ENCODE measurements at regions not wholly inside any gene's neighbourhood (a gene's known extent, or its start where the extent isn't known, plus 50 kb on each side); places are given as distances from the start of the nearest gene placed in this dataset.

GRCh38 chr11:31877863-31878262 is 66.7 kb upstream of the PAX6 start (continued):
- TF ChIP-seq, protein P1, sequence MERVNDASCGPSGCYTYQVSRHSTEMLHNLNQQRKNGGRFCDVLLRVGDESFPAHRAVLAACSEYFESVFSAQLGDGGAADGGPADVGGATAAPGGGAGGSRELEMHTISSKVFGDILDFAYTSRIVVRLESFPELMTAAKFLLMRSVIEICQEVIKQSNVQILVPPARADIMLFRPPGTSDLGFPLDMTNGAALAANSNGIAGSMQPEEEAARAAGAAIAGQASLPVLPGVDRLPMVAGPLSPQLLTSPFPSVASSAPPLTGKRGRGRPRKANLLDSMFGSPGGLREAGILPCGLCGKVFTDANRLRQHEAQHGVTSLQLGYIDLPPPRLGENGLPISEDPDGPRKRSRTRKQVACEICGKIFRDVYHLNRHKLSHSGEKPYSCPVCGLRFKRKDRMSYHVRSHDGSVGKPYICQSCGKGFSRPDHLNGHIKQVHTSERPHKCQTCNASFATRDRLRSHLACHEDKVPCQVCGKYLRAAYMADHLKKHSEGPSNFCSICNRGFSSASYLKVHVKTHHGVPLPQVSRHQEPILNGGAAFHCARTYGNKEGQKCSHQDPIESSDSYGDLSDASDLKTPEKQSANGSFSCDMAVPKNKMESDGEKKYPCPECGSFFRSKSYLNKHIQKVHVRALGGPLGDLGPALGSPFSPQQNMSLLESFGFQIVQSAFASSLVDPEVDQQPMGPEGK (CRISPR knock-in tag; IDR thresholded peaks at IDR 0.05; ENCODE audit: borderline replicate concordance) = no peak
- TF ChIP-seq ZFP3 (CRISPR knock-in tag; IDR thresholded peaks at IDR 0.05) (no peak), OSR1 (CRISPR knock-in tag; IDR thresholded peaks at IDR 0.05) (no peak), SNAI2 (CRISPR knock-in tag; IDR thresholded peaks at IDR 0.05) (no peak), RARB (CRISPR knock-in tag; IDR thresholded peaks at IDR 0.05) (no peak), TCF4 (CRISPR knock-in tag; IDR thresholded peaks at IDR 0.05; ENCODE audit: borderline replicate concordance) (no peak)

- no peak for ATAC-seq
Measured at GRCh38 chr11:31877083-31877482, 66.0 kb upstream of the PAX6 start.

DNA sequence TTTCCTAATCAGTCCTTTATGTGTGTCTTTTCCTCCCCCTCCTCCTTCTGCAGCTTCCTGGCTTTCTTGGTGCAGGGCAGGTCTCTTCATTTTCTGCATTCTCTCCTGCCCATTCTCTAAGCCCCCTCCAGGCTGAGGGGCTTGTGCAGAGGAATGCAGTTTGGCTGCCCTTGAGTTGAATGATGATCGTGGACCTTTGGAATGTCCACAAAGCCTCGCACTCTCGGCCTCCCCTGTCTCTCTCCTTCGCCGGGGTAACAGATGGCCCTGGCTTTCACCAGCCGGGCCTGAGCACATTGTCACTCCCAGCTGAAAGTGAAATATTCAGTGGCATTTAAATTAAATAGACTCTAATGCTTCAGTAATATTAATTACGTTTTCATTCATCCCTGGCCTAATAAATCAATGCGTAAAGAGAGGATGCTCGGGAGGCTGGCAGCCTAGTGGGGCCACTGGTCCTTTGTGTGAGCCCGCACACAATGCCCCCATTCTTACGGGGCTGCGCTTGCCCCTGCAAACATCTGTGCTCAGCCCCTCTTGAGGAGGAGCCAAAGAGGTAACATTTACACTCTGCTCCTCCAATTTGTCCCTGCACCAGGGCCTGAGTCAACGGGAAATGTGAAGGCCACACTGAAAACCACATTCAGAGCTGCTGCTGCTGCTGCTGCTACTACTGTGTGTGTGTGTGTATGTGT is 64.9 kb upstream of the PAX6 start:
- TF ChIP-seq ZC3H10 (CRISPR knock-in tag; IDR thresholded peaks at IDR 0.05) (no peak), ZFP30 (CRISPR knock-in tag; IDR thresholded peaks at IDR 0.05) (no peak), ISL1 (CRISPR knock-in tag; IDR thresholded peaks at IDR 0.05) (no peak), ESRRG (CRISPR knock-in tag; IDR thresholded peaks at IDR 0.05) (no peak)
- no peak for ATAC-seq

More at GRCh38 chr11:31877083-31877482, 66.0 kb upstream of the PAX6 start:
- TF ChIP-seq ARNTL (CRISPR knock-in tag; IDR thresholded peaks at IDR 0.05; ENCODE audit: borderline replicate concordance, low read depth) = no peak
- TF ChIP-seq, protein P2, sequence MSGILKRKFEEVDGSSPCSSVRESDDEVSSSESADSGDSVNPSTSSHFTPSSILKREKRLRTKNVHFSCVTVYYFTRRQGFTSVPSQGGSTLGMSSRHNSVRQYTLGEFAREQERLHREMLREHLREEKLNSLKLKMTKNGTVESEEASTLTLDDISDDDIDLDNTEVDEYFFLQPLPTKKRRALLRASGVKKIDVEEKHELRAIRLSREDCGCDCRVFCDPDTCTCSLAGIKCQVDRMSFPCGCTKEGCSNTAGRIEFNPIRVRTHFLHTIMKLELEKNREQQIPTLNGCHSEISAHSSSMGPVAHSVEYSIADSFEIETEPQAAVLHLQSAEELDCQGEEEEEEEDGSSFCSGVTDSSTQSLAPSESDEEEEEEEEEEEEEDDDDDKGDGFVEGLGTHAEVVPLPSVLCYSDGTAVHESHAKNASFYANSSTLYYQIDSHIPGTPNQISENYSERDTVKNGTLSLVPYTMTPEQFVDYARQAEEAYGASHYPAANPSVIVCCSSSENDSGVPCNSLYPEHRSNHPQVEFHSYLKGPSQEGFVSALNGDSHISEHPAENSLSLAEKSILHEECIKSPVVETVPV (CRISPR knock-in tag; IDR thresholded peaks at IDR 0.05) = no peak
- no peak for TF ChIP-seq ZNF70 (CRISPR knock-in tag; IDR thresholded peaks at IDR 0.05)
- no peak for TF ChIP-seq ZNF8 (CRISPR knock-in tag; IDR thresholded peaks at IDR 0.05)
- TF ChIP-seq, protein P1 (CRISPR knock-in tag; IDR thresholded peaks at IDR 0.05; ENCODE audit: borderline replicate concordance) = no peak
- no peak for TF ChIP-seq ZC3H10 (CRISPR knock-in tag; IDR thresholded peaks at IDR 0.05)
- TF ChIP-seq ISL1 (CRISPR knock-in tag; IDR thresholded peaks at IDR 0.05) = no peak
- no peak for TF ChIP-seq POU6F1 (CRISPR knock-in tag; IDR thresholded peaks at IDR 0.05; ENCODE audit: borderline replicate concordance, low read depth)
- TF ChIP-seq CSDC2 (CRISPR knock-in tag; IDR thresholded peaks at IDR 0.05) = no peak

DNA sequence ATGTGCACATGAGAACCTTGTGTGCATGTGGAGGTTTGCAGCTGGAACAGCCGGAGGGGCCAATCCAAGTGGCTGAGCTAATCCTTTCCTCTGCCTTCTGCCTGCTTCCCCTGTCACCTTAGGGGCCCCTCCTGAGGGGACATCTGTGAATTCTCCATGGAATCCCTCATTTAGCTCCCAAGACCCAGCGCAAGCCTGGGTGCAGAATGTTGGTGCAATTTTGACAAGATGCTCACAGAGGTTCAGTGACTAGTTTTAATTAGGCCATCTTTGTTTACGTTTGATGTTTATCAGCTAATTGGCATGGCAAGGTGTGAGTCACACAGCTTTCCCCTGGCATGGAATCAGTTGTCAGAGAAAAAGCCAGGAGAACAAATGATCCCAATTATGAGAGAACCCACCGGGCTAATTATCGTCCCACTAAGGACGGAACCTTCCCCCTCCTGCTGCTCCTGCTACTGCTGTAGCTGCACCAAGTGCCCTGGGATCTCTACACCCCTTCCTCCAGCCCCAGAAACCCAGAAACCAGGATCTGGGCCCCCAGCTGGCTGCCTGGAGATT is 63.6 kb upstream of the PAX6 start:
- no peak for TF ChIP-seq ZFP3 (CRISPR knock-in tag; IDR thresholded peaks at IDR 0.05)
- no peak for TF ChIP-seq ISL1 (CRISPR knock-in tag; IDR thresholded peaks at IDR 0.05)
- TF ChIP-seq SNAI2 (CRISPR knock-in tag; IDR thresholded peaks at IDR 0.05) = no peak
- no peak for TF ChIP-seq ZFP30 (CRISPR knock-in tag; IDR thresholded peaks at IDR 0.05)
- TF ChIP-seq ZC3H10 (CRISPR knock-in tag; IDR thresholded peaks at IDR 0.05) = no peak
- TF ChIP-seq CSDC2 (CRISPR knock-in tag; IDR thresholded peaks at IDR 0.05) = no peak
- no peak for TF ChIP-seq ZNF565 (CRISPR knock-in tag; conservative IDR thresholded peaks at IDR 0.05; ENCODE audit: low read depth)
- TF ChIP-seq OSR1 (CRISPR knock-in tag; IDR thresholded peaks at IDR 0.05) = no peak
- TF ChIP-seq ZNF8 (CRISPR knock-in tag; IDR thresholded peaks at IDR 0.05) = no peak
- no peak for TF ChIP-seq CREB5 (CRISPR knock-in tag; IDR thresholded peaks at IDR 0.05; ENCODE audit: low read depth)
- TF ChIP-seq TCF4 (CRISPR knock-in tag; IDR thresholded peaks at IDR 0.05; ENCODE audit: borderline replicate concordance) = no peak
- no peak for TF ChIP-seq TOX (CRISPR knock-in tag; IDR thresholded peaks at IDR 0.05; ENCODE audit: borderline replicate concordance)
- no peak for TF ChIP-seq TSHZ2 (CRISPR knock-in tag; IDR thresholded peaks at IDR 0.05)
- TF ChIP-seq BACH2 (CRISPR knock-in tag; IDR thresholded peaks at IDR 0.05; ENCODE audit: borderline replicate concordance) = no peak
- no peak for TF ChIP-seq ESRRG (CRISPR knock-in tag; IDR thresholded peaks at IDR 0.05)
- no peak for TF ChIP-seq RARB (CRISPR knock-in tag; IDR thresholded peaks at IDR 0.05)
- ATAC-seq = no peak
